Stimulated activated naive CD8-positive, alpha-beta T cell treated with anti-CD3 and anti-CD28 coated beads, Interleukin-15, Interleukin-2, amounts not matched to agents 100 ng/mL and 50 ng/mL, for 24 hours (primary cell): ENCODE measurements at regions not wholly inside any gene's neighbourhood (a gene's known extent, or its start where the extent isn't known, plus 50 kb on each side); places are given as distances from the start of the nearest gene placed in this dataset.

Experiments used
- H3K27ac Mint-ChIP-seq: one replicate; pipeline ENCODE4 v1.8.0; 2021; ENCODE audit warnings: mild to moderate bottlenecking, mixed read lengths
- H3K27me3 Mint-ChIP-seq: one replicate; pipeline ENCODE4 v1.8.0; 2021; ENCODE audit warnings: mixed read lengths
- H3K36me3 Mint-ChIP-seq: one replicate; pipeline ENCODE4 v1.8.0; 2021; ENCODE audit warnings: low read depth, mixed read lengths
- H3K4me1 Mint-ChIP-seq: one replicate; pipeline ENCODE4 v1.8.0; 2021; ENCODE audit warnings: low read depth, mixed read lengths
- H3K4me3 Mint-ChIP-seq: one replicate; pipeline ENCODE4 v1.8.0; 2021; ENCODE audit warnings: mild to moderate bottlenecking, mixed read lengths
- H3K9me3 Mint-ChIP-seq: one replicate; pipeline ENCODE4 v1.8.0; 2021; ENCODE audit warnings: mixed read lengths

GRCh38 chr2:14737201-14737600 is 104.7 kb downstream of the LRATD1 start:
- Mint-ChIP-seq H3K9me3 (no peaks in the 10 kb centered on the region), H3K27me3 (no peaks in the 10 kb centered on the region), H3K36me3 (no peaks in the 10 kb centered on the region), H3K27ac (no peak overlapping the region), H3K4me1 (no peaks in the 10 kb centered on the region), H3K4me3 (no peak overlapping the region)

- H3K36me3 Mint-ChIP-seq: no peaks in the 10 kb centered on the region
These were observed 111.3 kb downstream of the LRATD1 start for GRCh38 chr2:14743861-14744260.

GRCh38 chr2:14745288-14746076 is 113.0 kb downstream of the LRATD1 start:
- Mint-ChIP-seq H3K27ac (no peak overlapping the region), H3K27me3 (no peaks in the 10 kb centered on the region), H3K4me1 (no peaks in the 10 kb centered on the region), H3K9me3 (peaks cover 4% of the 10 kb centered on the region), H3K4me3 (no peak overlapping the region), H3K36me3 (no peaks in the 10 kb centered on the region)

More at GRCh38 chr2:14743861-14744260, 111.3 kb downstream of the LRATD1 start:
- no peak overlapping the region for H3K4me3 Mint-ChIP-seq
- peaks cover 4% of the 10 kb centered on the region for H3K9me3 Mint-ChIP-seq
- H3K27ac Mint-ChIP-seq: no peak overlapping the region
- no peaks in the 10 kb centered on the region for H3K4me1 Mint-ChIP-seq
- no peaks in the 10 kb centered on the region for H3K27me3 Mint-ChIP-seq

DNA sequence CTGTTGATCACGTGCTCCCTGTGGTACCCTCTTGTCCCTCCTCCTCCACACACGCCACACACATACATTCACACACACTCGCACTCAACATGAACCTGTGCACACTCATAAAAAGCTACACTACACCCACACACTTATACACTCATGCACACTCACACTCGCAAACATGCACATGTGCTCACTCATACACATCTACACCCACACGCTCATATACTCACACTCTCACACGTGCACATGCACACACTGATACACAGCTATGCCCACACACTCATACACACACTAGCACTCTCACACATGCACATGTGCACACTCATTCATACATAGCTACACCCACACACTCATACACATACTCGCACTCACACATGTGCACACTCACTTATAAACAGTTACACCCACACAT is 113.6 kb downstream of the LRATD1 start:
- Mint-ChIP-seq H3K9me3 (peaks cover 4% of the 10 kb centered on the region), H3K4me1 (no peaks in the 10 kb centered on the region), H3K4me3 (no peak overlapping the region), H3K27me3 (no peaks in the 10 kb centered on the region), H3K36me3 (no peaks in the 10 kb centered on the region), H3K27ac (no peak overlapping the region)

GRCh38 chr2:14747447-14747846 is 114.9 kb downstream of the LRATD1 start:
- Mint-ChIP-seq H3K9me3 (peaks cover 4% of the 10 kb centered on the region), H3K36me3 (no peaks in the 10 kb centered on the region), H3K27me3 (no peaks in the 10 kb centered on the region), H3K27ac (no peak overlapping the region), H3K4me1 (no peaks in the 10 kb centered on the region), H3K4me3 (no peak overlapping the region)

- no peak overlapping the region for H3K4me3 Mint-ChIP-seq
- H3K27ac Mint-ChIP-seq: no peak overlapping the region
- H3K27me3 Mint-ChIP-seq: no peaks in the 10 kb centered on the region
- no peaks in the 10 kb centered on the region for H3K36me3 Mint-ChIP-seq
- H3K9me3 Mint-ChIP-seq: no peaks in the 10 kb centered on the region
- no peaks in the 10 kb centered on the region for H3K4me1 Mint-ChIP-seq
These were observed 117.4 kb downstream of the LRATD1 start for GRCh38 chr2:14749884-14750283.

- Mint-ChIP-seq H3K4me3 (no peak overlapping the region), H3K36me3 (no peaks in the 10 kb centered on the region), H3K9me3 (no peaks in the 10 kb centered on the region), H3K27ac (no peak overlapping the region), H3K27me3 (no peaks in the 10 kb centered on the region), H3K4me1 (no peaks in the 10 kb centered on the region)
These were observed 117.9 kb downstream of the LRATD1 start for GRCh38 chr2:14750433-14750832.

DNA sequence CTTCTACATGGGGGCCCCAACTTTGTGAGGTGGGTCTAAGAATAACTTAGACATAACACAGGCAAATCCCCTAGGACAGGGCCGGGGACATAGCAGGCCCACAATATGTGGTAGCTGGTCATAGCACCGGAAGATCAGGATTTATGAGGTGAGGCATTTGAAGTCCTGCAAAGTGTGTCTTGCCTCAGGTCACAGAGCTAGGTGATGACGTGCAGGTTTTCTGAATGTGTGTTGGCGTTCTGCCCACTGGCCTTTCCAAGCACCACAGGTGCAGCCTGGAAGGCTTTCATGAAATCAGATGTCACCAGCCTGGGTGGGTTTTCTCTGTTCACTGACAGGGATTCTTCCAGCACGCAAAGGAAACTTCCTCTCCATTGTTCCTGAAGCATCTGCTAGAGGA is 119.1 kb downstream of the LRATD1 start:
- H3K4me1 Mint-ChIP-seq: no peaks in the 10 kb centered on the region

GRCh38 chr2:14752295-14752694 is 119.8 kb downstream of the LRATD1 start:
- H3K27me3 Mint-ChIP-seq: no peaks in the 10 kb centered on the region
- no peaks in the 10 kb centered on the region for H3K36me3 Mint-ChIP-seq
- H3K4me3 Mint-ChIP-seq: no peak overlapping the region
- H3K4me1 Mint-ChIP-seq: no peaks in the 10 kb centered on the region
- no peaks in the 10 kb centered on the region for H3K9me3 Mint-ChIP-seq
- H3K27ac Mint-ChIP-seq: no peak overlapping the region

More for the DNA sequence above, 119.1 kb downstream of the LRATD1 start:
- H3K4me3 Mint-ChIP-seq: no peak overlapping the region
- no peaks in the 10 kb centered on the region for H3K27me3 Mint-ChIP-seq
- no peaks in the 10 kb centered on the region for H3K9me3 Mint-ChIP-seq
- no peaks in the 10 kb centered on the region for H3K36me3 Mint-ChIP-seq
- no peak overlapping the region for H3K27ac Mint-ChIP-seq

DNA sequence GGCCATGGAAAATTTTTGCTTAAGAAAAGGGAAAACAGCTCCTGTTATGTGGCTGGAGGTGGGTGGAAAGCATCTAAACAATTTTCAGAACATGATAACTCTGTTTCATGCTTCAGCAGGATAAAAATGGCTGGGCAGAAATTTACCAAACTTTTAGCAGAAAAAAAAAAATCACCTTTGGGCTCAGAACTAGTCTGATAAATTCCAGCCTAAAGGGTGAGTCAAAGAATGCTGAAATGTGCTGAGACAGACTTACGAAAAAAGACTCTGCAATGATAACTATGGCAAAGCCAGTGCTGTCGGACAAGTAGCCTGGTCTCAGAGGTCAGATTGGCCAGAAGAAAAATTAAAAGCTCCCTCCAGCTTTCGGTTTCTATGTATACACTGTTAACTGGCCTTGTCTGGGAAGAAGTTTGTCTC is 123.6 kb downstream of the LRATD1 start:
- Mint-ChIP-seq H3K4me1 (no peaks in the 10 kb centered on the region), H3K36me3 (no peaks in the 10 kb centered on the region), H3K4me3 (no peak overlapping the region), H3K9me3 (no peaks in the 10 kb centered on the region), H3K27ac (no peak overlapping the region), H3K27me3 (no peaks in the 10 kb centered on the region)

DNA sequence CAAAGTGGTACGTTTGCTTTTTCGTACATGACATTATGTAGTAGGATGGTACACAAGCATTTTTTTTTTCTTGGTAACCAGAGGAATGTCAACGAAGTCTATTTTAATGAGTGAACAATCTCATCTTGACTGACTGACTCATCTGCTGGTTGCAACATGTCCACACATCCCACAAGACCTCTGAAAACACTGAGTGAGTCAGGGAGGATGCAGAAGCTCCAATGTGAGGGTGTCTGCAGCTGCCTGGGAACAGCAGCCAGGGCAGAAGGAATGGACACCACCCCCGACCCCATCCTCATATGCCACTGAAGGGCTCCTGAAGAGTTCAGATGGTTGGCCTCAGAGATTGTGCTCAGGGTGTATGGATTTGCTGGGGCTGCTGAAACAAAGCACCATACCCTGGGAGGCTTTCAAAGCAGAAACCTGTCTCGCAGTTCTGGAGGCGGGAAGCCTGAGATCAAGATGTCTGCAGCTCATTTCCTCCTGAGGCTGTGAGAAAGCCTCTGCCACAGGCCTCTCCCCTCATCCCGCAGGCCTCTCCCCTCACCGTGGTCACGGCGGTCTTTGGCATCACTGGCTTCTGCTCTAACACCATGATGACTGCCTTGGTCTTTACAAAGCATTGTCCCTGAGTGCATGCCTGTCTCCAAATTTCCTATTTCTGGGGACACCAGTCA is 124.6 kb downstream of the LRATD1 start:
- Mint-ChIP-seq H3K36me3 (no peaks in the 10 kb centered on the region), H3K4me1 (no peaks in the 10 kb centered on the region), H3K27ac (no peak overlapping the region), H3K9me3 (no peaks in the 10 kb centered on the region), H3K4me3 (no peak overlapping the region), H3K27me3 (no peaks in the 10 kb centered on the region)

DNA sequence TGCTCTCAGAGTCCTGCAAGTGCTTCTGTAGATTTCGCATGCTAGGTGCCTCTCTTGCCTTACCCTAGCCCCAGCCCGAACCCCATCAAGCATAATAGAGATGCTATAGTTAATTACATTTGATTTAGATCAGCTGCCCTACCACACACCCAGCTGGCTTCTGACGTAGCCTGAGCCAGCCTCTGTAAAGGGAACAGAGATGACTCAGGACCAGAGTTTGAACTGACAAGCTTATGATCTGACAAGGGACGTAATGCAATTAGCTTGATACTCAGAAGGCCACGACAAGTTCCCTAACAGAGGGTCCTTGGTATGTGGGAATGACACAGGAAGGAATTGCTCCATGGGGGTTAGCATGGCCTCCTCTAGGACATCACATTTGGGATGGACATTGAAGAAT is 126.6 kb downstream of the LRATD1 start:
- Mint-ChIP-seq H3K4me3 (no peak overlapping the region), H3K4me1 (no peaks in the 10 kb centered on the region), H3K27ac (no peak overlapping the region), H3K36me3 (no peaks in the 10 kb centered on the region), H3K27me3 (no peaks in the 10 kb centered on the region), H3K9me3 (no peaks in the 10 kb centered on the region)

- H3K4me3 Mint-ChIP-seq: no peak overlapping the region
- no peak overlapping the region for H3K27ac Mint-ChIP-seq
- H3K4me1 Mint-ChIP-seq: no peaks in the 10 kb centered on the region
- H3K36me3 Mint-ChIP-seq: no peaks in the 10 kb centered on the region
- H3K9me3 Mint-ChIP-seq: no peaks in the 10 kb centered on the region
- no peaks in the 10 kb centered on the region for H3K27me3 Mint-ChIP-seq
These were observed 127.7 kb downstream of the LRATD1 start for GRCh38 chr2:14760169-14760568.

DNA sequence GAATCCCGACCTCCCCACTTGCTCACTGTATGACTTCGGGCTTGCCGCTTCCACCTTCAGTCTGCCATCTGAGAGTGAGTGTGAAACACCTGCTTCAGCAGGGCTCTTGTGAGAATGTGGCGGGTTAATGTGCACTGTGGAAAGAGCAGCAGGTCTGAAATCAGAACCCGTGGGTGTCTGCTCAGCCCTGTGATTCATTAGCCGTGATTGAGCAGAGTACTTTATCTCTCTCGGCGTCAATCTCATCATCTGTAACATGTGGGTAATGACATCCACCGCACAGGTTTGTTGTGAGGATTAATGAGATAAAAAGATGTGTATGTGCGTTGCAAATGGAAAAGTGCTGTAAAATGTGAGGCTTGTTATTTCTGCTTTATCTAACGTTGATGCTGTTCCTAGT is 128.6 kb downstream of the LRATD1 start:
- H3K27me3 Mint-ChIP-seq: no peaks in the 10 kb centered on the region
- H3K4me1 Mint-ChIP-seq: no peaks in the 10 kb centered on the region
- H3K27ac Mint-ChIP-seq: no peak overlapping the region
- no peaks in the 10 kb centered on the region for H3K36me3 Mint-ChIP-seq
- H3K9me3 Mint-ChIP-seq: no peaks in the 10 kb centered on the region
- no peak overlapping the region for H3K4me3 Mint-ChIP-seq

DNA sequence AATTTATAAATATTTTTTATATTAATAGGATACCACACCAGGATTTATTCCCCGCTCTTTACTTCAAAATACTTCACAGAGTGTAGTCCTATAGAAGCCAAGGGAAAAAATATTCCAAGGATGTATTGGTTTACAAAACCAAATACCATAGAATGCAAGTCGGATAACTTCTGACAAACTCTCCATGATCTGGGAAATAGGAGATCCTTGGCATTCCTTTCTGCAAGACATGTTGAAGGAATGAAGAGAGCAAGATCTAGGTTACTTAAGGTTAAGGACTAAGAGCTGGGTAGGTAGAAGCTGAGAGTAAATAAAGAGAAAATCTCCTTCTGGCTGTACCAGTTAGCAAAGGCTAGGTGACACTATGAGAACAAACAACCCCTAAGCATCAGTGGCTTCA is 141.2 kb downstream of the LRATD1 start:
- Mint-ChIP-seq H3K4me1 (no peaks in the 10 kb centered on the region), H3K4me3 (no peak overlapping the region), H3K9me3 (no peaks in the 10 kb centered on the region), H3K27ac (no peak overlapping the region), H3K36me3 (no peaks in the 10 kb centered on the region), H3K27me3 (no peaks in the 10 kb centered on the region)
